Glutamatergic neuron (in vitro differentiated cells): ENCODE measurements at regions not wholly inside any gene's neighbourhood (a gene's known extent, or its start where the extent isn't known, plus 50 kb on each side); places are given as distances from the start of the nearest gene placed in this dataset.

Experiments used
- DNase-seq: peaks from one replicate; pipeline ENCODE4 v3.0.0; 2022
- H3K27ac Mint-ChIP-seq: one replicate; pipeline ENCODE4 v1.8.0; 2020; ENCODE audit warnings: mild to moderate bottlenecking, mixed read lengths, inconsistent platforms; ENCODE audit not compliant: unreplicated experiment
- H3K27me3 Mint-ChIP-seq: one replicate; pipeline ENCODE4 v1.8.0; 2020; ENCODE audit warnings: mild to moderate bottlenecking, moderate library complexity, mixed read lengths, inconsistent platforms; ENCODE audit not compliant: unreplicated experiment
- H3K36me3 Mint-ChIP-seq: one replicate; pipeline ENCODE4 v1.8.0; 2020; ENCODE audit warnings: mild to moderate bottlenecking, mixed read lengths, inconsistent platforms; ENCODE audit not compliant: unreplicated experiment
- H3K4me1 Mint-ChIP-seq: one replicate; pipeline ENCODE4 v1.8.0; 2020; ENCODE audit warnings: mild to moderate bottlenecking, low read depth, mixed read lengths, inconsistent platforms; ENCODE audit not compliant: unreplicated experiment
- H3K4me3 Mint-ChIP-seq: one replicate; pipeline ENCODE4 v1.8.0; 2020; ENCODE audit warnings: mild to moderate bottlenecking, mixed read lengths, inconsistent platforms; ENCODE audit not compliant: unreplicated experiment
- H3K9me3 Mint-ChIP-seq: one replicate; pipeline ENCODE4 v1.8.0; 2020; ENCODE audit warnings: mild to moderate bottlenecking, moderate library complexity, mixed read lengths, inconsistent platforms; ENCODE audit not compliant: unreplicated experiment
- CTCF ChIP-seq: fragments of 200-600 bp; sonication (generic); IDR thresholded peaks from one replicate; pipeline ENCODE4 v1.5.0; 2021; ENCODE audit not compliant: partially characterized antibody, unreplicated experiment

- Mint-ChIP-seq H3K36me3 (no peaks in the 10 kb centered on the region), H3K27ac (no peak overlapping the region), H3K9me3 (no peaks in the 10 kb centered on the region), H3K27me3 (no peaks in the 10 kb centered on the region), H3K4me3 (no peak overlapping the region), H3K4me1 (peaks cover 11% of the 10 kb centered on the region)
- TF ChIP-seq CTCF: no peak
- no peak for DNase-seq
Observed at GRCh38 chr4:33085709-33086108, 2365.5 kb downstream of the PCDH7 start.

- no peak overlapping the region for H3K4me3 Mint-ChIP-seq
- no peaks in the 10 kb centered on the region for H3K36me3 Mint-ChIP-seq
- TF ChIP-seq CTCF: no peak
- peaks cover 10% of the 10 kb centered on the region for H3K4me1 Mint-ChIP-seq
- no peaks in the 10 kb centered on the region for H3K9me3 Mint-ChIP-seq
- no peaks in the 10 kb centered on the region for H3K27me3 Mint-ChIP-seq
- DNase-seq: no peak
- H3K27ac Mint-ChIP-seq: no peak overlapping the region
Observed at GRCh38 chr4:33086331-33086925, 2366.3 kb downstream of the PCDH7 start.

- Mint-ChIP-seq H3K9me3 (no peaks in the 10 kb centered on the region), H3K27me3 (no peaks in the 10 kb centered on the region), H3K27ac (no peak overlapping the region), H3K4me1 (peaks cover 14% of the 10 kb centered on the region), H3K36me3 (no peaks in the 10 kb centered on the region), H3K4me3 (no peak overlapping the region)
- no peak for DNase-seq
- TF ChIP-seq CTCF: no peak
Observed at GRCh38 chr4:33088713-33089112, 2368.5 kb downstream of the PCDH7 start.

GRCh38 chr4:33090910-33091309, 2370.7 kb downstream of the PCDH7 start:
- TF ChIP-seq CTCF: no peak
- H3K4me1 Mint-ChIP-seq: peaks cover 10% of the 10 kb centered on the region
- H3K36me3 Mint-ChIP-seq: no peaks in the 10 kb centered on the region
- no peak overlapping the region for H3K4me3 Mint-ChIP-seq
- no peak overlapping the region for H3K27ac Mint-ChIP-seq
- no peaks in the 10 kb centered on the region for H3K9me3 Mint-ChIP-seq
- no peak for DNase-seq
- no peaks in the 10 kb centered on the region for H3K27me3 Mint-ChIP-seq

- DNase-seq: no peak
- Mint-ChIP-seq H3K4me3 (no peak overlapping the region), H3K36me3 (no peaks in the 10 kb centered on the region), H3K27me3 (no peaks in the 10 kb centered on the region), H3K9me3 (no peaks in the 10 kb centered on the region), H3K27ac (no peak overlapping the region), H3K4me1 (peaks cover 7% of the 10 kb centered on the region)
- no peak for TF ChIP-seq CTCF
Observed at GRCh38 chr4:33091961-33092360, 2371.8 kb downstream of the PCDH7 start.
